ENCODE measurements at regions not wholly inside any gene's neighbourhood (a gene's known extent, or its start where the extent isn't known, plus 50 kb on each side); places are given as distances from the start of the nearest gene placed in this dataset.

DNA sequence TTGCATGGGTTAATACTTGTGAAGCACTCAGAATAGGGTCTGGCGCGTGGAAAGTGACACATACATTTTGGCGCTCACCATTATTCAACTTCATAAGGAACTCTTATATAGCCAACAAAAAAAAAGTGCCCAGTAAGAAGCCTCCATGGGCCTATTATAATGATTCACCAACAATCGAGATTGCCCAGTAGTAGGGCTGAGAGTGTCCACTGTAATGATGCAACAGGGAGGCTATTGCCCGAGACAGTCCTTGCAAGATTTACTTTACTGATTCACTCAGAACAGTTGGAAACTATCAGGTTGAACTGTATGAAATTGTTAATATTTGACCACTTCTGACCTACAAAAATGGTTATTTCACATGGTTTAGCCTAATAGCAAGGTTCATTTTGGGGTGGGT is 86.0 kb downstream of the PJA1 start:
- TF ChIP-seq, protein P1, sequence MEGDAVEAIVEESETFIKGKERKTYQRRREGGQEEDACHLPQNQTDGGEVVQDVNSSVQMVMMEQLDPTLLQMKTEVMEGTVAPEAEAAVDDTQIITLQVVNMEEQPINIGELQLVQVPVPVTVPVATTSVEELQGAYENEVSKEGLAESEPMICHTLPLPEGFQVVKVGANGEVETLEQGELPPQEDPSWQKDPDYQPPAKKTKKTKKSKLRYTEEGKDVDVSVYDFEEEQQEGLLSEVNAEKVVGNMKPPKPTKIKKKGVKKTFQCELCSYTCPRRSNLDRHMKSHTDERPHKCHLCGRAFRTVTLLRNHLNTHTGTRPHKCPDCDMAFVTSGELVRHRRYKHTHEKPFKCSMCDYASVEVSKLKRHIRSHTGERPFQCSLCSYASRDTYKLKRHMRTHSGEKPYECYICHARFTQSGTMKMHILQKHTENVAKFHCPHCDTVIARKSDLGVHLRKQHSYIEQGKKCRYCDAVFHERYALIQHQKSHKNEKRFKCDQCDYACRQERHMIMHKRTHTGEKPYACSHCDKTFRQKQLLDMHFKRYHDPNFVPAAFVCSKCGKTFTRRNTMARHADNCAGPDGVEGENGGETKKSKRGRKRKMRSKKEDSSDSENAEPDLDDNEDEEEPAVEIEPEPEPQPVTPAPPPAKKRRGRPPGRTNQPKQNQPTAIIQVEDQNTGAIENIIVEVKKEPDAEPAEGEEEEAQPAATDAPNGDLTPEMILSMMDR (IDR thresholded peaks at IDR 0.05; ENCODE audit: insufficient read depth, low read length), result no peak
- no peak overlapping the region for H3K4me3 ChIP-seq (ENCODE audit: low read depth, low read length)
- DNase-seq (ENCODE audit: low read depth), result peak; percentile 28

DNA sequence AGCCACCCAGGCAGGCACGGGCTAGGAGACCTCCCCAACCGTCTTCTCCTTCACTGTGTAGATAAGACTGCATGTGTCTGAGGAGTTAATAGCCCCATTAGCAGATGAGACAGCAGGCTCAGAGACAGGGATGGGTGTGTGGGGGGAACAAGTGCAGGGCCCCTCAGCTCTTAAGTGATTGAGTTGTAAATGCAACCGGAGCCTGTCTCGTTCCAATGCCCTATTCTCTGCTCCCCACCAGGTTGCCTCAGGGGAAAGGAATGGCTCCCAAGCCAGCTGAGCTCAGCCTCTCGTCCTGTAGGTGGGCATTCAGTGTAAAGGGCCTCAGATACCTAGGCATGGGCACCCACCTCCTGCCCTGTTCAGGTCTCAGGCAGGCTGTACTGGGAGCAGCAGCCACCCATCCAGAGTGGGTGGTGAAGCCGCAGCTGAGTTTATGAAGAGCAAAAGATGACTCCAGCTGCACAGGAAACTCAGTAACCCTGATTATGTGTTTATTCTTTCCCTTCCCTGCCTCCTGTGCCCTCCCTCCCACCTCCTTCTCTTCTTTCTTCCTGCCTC is 87.3 kb downstream of the PJA1 start:
- H3K4me3 ChIP-seq (ENCODE audit: low read depth, low read length), result no peak overlapping the region
- DNase-seq (ENCODE audit: low read depth), result no peak
- TF ChIP-seq, protein P1 (IDR thresholded peaks at IDR 0.05; ENCODE audit: insufficient read depth, low read length), result no peak

DNA sequence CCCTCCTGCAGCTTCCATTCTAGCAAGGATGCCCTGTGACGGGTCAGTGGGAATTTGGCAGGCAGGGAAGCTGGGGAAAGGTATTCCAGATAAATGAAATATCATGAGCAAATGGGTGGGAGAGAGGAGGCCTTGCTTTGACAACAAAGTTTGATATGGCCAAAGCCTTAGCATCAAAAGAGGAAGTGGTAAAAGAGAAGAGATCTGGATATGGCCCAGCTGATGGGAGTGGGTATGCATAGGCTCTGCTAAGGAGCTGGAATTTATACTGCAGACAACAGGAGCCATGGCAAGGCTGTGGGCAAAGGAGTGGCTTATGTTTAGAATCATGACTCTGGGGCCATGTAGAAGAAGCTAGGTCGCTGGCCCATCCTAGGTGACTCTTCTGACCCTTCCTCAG is 89.2 kb downstream of the PJA1 start:
- H3K4me3 ChIP-seq (ENCODE audit: low read depth, low read length), result no peak overlapping the region
- no peak for DNase-seq (ENCODE audit: low read depth)
- TF ChIP-seq, protein P1 (IDR thresholded peaks at IDR 0.05; ENCODE audit: insufficient read depth, low read length), result no peak

DNA sequence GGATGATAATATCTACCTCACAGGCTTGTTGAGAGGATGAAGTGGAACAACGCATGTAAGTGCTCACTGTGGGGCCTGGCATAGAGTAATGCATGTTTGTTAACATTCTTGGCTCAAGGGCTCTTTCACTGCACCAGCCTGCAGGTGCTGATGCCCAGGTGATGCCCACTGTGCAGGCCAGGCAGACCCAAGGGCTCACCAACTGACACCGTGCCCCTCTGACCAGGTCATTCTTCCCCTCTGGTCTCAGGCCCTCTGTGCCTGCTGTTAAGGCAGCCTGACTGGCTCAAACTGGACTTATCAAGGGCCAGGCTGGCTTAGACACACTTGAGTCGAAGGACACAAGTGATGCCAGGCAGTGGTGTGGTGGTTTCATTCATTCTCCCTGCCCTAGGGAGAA is 90.5 kb downstream of the PJA1 start:
- no peak for DNase-seq (ENCODE audit: low read depth)
- no peak overlapping the region for H3K4me3 ChIP-seq (ENCODE audit: low read depth, low read length)
- TF ChIP-seq, protein P1 (IDR thresholded peaks at IDR 0.05; ENCODE audit: insufficient read depth, low read length), result no peak

DNA sequence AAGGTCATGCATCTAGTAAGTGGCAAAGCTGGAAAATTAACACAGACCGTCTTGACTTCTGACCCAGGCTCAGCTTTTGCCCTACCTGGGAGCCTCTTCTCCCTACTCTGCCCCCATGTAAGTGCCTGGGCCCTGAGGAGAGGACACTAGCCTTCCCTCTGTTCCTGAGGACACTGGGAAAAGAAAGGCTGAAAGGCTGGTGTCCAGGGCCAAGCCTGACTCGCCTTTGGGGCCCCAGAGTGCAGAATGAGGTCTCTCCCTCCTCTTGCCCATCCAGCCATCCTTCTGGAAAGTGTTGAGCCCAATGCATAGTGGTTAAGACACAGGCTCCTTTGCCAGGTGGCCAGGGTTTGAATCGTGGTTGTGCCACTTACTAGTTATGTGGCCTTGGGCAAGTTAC is 91.5 kb downstream of the PJA1 start:
- no peak overlapping the region for H3K4me3 ChIP-seq (ENCODE audit: low read depth, low read length)
- TF ChIP-seq, protein P1 (IDR thresholded peaks at IDR 0.05; ENCODE audit: insufficient read depth, low read length), result no peak
- DNase-seq (ENCODE audit: low read depth), result no peak

DNA sequence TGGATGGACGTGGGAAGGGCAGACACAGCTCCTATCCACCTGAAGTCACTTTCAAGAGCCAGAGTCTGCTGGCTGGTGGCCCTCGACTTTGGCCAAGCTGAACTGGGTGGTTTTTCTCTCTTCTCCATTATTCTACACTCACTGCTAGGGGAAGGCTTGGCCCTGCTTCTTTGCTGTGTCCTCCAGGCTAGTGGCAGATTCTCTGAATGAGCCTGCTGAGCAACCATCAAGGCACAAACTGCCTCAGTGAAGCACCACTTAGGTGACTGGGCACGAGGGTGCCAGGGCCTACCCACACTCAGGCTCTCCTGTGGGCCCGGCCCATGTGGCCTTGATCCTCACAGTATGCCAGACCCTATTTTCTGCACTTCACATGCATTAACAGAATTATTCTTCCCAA is 92.0 kb downstream of the PJA1 start:
- H3K4me3 ChIP-seq (ENCODE audit: low read depth, low read length), result no peak overlapping the region
- TF ChIP-seq, protein P1 (IDR thresholded peaks at IDR 0.05; ENCODE audit: insufficient read depth, low read length), result no peak

DNA sequence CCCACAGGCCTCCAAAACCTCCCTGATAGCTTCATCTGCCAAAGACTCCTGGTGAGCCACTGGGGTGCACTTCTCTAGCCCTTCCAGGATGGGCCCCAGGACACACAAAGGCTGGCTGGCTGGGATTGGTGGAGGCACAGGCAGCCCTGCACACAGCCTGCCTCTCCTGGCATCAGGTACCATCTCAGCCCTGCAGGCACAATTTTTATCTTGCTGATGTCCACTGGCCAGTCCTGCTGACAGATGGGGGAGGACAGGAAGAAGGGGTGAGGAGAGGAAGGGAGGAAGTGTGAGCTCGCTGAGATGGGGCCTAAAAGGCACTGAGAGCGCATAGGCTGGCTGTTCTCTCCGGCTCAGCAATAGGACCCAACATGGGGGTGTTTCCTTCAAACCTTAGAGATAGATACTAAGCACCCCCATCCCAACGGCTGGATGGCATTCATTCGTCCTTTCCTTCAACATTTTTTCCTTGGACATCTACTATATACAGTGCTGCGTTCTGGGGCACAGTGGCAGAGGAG is 92.7 kb downstream of the PJA1 start:
- TF ChIP-seq, protein P1 (IDR thresholded peaks at IDR 0.05; ENCODE audit: insufficient read depth, low read length), result no peak
- no peak overlapping the region for H3K4me3 ChIP-seq (ENCODE audit: low read depth, low read length)
- DNase-seq (ENCODE audit: low read depth), result no peak

More for the DNA sequence above, 92.0 kb downstream of the PJA1 start:
- no peak for DNase-seq (ENCODE audit: low read depth)

Data from fibroblast of the aortic adventitia (primary cell).